HG03139 (cell line): ENCODE measurements at regions not wholly inside any gene's neighbourhood (a gene's known extent, or its start where the extent isn't known, plus 50 kb on each side); places are given as distances from the start of the nearest gene placed in this dataset.

Experiments used
- ATAC-seq: cut with Tn5 transposase; IDR thresholded peaks from one replicate; pipeline ENCODE4 v1.9.1; 2021; ENCODE audit not compliant: unreplicated experiment

DNA sequence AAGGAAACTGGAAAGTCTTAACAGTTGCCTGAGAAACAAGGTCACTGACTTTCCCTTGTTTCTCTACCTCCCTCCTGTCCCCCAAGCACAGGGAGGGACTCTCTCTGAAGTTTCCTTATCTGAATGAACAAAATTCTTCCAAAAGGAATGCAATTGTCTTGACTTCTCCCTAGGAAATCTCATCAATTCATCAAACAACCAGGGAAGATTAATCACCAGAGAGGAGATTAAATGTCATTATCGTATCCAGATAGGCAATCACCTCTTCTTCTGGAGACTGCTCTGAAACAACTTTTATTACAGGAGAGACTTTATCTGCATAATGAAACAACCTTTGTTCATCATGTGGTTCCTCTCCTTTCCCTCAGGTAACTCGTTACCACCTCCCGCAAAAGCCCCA is 431.4 kb downstream of the SLC16A7 start:
- ATAC-seq = no peak

DNA sequence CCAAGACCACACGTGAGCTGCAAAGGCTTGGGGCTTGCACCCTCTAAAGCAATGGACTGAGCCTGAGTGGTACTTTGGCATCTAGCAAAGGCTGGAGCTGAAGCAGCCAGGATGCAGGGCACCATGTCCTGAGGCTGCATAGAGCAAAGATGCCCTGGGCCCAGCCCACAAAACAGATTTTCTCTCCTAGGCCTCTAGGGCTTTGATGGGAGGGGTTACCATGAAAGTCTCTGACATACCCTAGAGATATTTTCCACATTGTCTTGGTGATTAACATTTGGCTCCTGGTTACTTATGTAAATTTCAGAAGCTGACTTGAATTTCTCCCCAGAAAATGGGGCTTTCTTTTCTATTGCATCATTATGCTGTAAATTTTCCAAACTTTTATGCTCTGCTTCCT is 438.3 kb downstream of the SLC16A7 start:
- no peak for ATAC-seq

DNA sequence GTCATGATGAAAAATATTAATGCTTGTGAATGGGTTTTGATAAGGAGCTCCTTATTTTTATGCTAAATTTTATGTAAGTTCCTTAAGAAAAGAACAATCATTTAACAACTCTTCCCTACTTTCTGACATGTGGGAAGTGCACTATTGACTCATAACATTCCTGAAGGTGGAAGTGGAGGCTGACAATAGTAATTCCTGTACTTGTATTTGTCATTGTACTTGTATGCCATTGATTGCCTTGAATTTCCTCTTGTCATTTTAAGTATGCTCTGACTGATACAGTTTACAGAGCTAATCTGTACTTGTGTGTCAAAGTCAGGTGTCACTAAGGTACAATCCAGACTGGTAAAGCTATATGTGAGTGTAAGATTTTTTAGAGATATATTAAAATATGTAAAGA is 440.0 kb downstream of the SLC16A7 start:
- no peak for ATAC-seq

- ATAC-seq = no peak
Measured at GRCh38 chr12:60042835-60043234, 447.0 kb downstream of the SLC16A7 start.

DNA sequence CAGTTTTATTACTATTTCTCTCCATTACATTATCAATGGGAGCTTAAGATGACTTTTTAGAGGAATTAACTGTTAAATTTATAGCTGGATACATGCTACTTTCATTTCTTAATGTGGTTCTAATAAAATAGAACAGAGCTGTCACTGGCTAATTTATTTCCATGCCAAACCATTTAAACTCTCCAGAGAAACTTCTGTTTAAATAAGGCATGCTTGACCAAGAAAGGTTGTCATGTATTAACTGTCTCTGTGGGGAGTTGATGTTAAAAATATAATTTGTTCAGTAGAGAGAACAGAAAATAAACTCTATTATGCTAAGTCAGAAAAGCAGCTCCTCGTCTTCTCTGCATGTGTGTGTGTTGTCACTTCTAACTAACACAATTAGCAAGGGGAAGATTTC is 447.4 kb downstream of the SLC16A7 start:
- ATAC-seq = no peak

- ATAC-seq = no peak
Measured at GRCh38 chr12:60052483-60052882, 456.7 kb downstream of the SLC16A7 start.

GRCh38 chr12:60059180-60059579 is 463.4 kb downstream of the SLC16A7 start:
- ATAC-seq = no peak

GRCh38 chr12:60066655-60067054 is 470.8 kb downstream of the SLC16A7 start:
- ATAC-seq = no peak

- no peak for ATAC-seq
Measured at GRCh38 chr12:60070552-60070951, 474.7 kb downstream of the SLC16A7 start.

DNA sequence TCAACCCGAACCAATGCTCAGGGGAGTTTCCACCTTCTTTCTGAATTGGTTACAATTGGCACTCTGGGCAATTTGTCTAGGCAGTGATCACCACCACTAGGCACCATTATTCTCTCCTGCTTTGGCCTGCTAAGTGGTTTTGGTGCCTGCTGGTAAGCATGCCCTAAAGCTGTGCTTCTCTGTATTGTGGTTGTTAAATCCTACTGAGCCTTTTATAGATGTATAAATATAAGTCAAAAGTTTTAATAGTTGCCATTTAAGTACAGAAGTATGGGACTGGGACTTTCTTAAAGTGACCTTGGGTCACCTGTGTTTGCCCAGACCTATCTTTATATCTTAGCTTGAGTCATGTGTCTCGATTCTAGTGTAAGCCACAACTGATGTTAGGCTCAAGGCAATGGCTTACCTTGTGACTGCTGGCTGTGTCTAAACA is 475.9 kb downstream of the SLC16A7 start:
- ATAC-seq = no peak

GRCh38 chr12:60072911-60073310 is 477.1 kb downstream of the SLC16A7 start:
- ATAC-seq = no peak

GRCh38 chr12:60075091-60075490 is 479.3 kb downstream of the SLC16A7 start:
- no peak for ATAC-seq

- ATAC-seq = no peak
Measured at GRCh38 chr12:60078026-60078425, 482.2 kb downstream of the SLC16A7 start.

DNA sequence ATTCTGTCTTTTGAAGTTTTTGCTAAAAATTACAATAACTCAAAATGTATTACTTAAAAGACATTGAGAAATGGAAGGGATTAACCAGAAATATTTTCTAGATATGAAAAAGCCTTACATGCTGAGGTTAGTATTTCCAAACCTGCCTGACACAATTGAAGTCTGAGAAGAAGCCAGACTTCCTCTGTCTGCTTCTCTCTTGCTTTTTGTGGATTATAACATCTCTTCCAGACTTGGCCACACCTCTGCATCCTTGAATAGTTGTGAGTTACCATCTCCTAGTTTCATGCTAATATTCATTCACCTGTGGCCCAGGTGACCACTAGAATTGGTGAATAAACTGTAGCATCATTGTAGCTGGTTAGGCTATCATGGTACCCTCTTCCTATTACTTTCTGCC is 497.6 kb downstream of the SLC16A7 start:
- ATAC-seq = no peak

GRCh38 chr12:60094436-60094835 is 498.6 kb downstream of the SLC16A7 start:
- no peak for ATAC-seq

DNA sequence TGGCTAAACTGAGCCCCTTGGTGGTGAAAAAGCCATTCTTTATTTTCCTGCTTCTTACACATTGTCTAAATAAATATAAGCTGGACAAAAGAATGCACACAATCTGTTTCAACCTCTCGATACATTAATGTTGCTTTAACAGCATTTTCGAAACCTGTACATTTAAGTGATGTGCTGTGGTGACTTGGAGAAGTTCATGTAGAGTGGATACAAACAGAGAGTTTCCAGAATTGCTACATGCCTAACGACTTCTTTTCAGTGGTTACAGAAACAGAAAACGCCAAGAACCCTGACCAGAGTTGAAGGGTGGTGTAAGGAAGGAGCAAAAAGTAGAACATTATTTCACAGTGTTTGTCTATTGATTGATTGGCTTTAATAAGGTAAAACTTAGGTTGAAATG is 500.9 kb downstream of the SLC16A7 start:
- ATAC-seq = no peak

GRCh38 chr12:60100160-60100559 is 504.3 kb downstream of the SLC16A7 start:
- ATAC-seq = no peak

DNA sequence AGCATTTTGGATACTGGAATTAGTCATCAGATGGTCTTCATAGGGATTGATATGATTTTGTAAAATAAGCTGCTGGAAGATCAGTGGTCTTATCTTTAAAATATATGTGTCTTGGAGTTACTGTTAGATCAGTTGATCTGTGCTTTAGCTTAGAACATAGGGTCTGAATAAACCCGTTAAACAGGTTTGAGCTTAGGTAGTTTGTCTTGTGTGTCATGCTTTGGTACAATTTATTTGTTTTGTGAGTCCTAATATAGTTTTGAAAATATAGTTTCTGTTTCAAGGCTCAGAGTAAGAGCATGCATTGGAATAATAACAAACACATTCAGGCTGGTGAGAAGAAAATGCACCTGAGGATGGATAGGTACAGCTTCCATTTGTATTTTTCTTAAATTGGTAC is 505.0 kb downstream of the SLC16A7 start:
- no peak for ATAC-seq

- no peak for ATAC-seq
Measured at GRCh38 chr12:60101715-60102114, 505.9 kb downstream of the SLC16A7 start.

GRCh38 chr12:60106214-60106613 is 510.4 kb downstream of the SLC16A7 start:
- ATAC-seq = no peak

DNA sequence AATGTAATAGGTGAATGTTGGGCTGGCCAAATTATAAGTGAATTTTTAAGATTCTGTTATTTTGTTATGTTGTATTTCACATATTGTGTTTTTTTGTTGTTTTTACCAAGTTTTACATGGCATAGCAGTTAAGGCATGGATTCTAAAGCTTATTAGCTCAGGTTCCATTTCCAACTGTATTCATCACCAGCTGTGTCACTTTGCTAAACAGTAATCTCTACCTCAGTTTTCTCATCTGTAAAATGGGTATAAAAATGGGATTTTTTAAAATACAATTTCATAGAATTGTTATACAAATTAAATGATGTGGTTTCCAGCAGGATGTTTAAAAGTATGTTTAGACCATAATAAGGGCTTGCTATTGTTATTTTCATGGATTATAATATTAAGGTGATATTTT is 512.2 kb downstream of the SLC16A7 start:
- no peak for ATAC-seq

GRCh38 chr12:60112063-60112462 is 516.2 kb downstream of the SLC16A7 start:
- no peak for ATAC-seq

- no peak for ATAC-seq
Measured at GRCh38 chr12:60112763-60113162, 516.9 kb downstream of the SLC16A7 start.

- ATAC-seq = no peak
Measured at GRCh38 chr12:60114169-60114568, 518.3 kb downstream of the SLC16A7 start.
